ENCODE measurements at regions not wholly inside any gene's neighbourhood (a gene's known extent, or its start where the extent isn't known, plus 50 kb on each side); places are given as distances from the start of the nearest gene placed in this dataset.

DNA sequence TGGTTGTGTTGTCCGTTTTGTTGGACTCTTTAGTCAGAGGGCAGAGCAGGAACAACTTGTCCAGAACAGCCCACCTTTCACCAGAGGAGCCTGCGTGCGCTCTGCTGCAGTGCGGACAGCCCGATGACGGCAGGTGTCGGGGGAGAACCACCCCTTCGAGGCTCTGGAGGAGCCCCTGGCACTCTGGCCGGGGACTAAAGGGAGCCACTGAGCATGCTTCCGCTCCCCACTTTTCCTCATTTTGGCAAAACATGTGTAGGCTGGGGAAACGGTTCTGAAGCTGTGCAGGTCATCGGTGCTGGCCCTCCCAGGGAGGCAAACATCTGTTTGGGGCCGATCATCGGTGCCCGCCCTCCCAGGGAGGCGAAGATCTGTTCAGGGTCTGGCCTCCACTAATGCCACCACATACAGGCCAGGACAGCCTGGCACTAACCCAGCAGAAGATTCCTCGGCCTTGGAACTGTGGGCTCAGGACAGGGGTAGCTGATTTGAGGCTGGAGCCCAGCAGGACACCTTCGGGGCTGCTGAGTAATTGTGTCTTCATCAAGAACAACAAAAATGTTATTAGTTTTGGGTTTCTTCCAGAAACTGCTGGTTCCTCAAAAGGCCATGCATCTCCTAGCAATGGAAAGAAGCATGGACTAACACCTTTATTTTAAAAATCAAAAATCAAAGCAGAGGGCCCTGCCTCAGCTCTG is 124.4 kb upstream of the TCERG1L start:
- H3K4me1 Mint-ChIP-seq = peaks cover 4 to 10% of the 10 kb centered on the region in 2 experiments
- H3K9me3 Mint-ChIP-seq = no peaks in the 10 kb centered on the region
- H4K8ac ChIP-seq (replicated peaks; ENCODE audit: insufficient read length, low read depth, low read length) = no peak overlapping the region
- TF ChIP-seq, protein P1, sequence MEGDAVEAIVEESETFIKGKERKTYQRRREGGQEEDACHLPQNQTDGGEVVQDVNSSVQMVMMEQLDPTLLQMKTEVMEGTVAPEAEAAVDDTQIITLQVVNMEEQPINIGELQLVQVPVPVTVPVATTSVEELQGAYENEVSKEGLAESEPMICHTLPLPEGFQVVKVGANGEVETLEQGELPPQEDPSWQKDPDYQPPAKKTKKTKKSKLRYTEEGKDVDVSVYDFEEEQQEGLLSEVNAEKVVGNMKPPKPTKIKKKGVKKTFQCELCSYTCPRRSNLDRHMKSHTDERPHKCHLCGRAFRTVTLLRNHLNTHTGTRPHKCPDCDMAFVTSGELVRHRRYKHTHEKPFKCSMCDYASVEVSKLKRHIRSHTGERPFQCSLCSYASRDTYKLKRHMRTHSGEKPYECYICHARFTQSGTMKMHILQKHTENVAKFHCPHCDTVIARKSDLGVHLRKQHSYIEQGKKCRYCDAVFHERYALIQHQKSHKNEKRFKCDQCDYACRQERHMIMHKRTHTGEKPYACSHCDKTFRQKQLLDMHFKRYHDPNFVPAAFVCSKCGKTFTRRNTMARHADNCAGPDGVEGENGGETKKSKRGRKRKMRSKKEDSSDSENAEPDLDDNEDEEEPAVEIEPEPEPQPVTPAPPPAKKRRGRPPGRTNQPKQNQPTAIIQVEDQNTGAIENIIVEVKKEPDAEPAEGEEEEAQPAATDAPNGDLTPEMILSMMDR (conservative IDR thresholded peaks at IDR 0.05) = no peak
- H2BK15ac ChIP-seq (ENCODE audit: low read depth, low read length) = no peak overlapping the region
- no peaks in the 10 kb centered on the region for H3K23me2 ChIP-seq (ENCODE audit: insufficient read length, low read depth, low read length, poor library complexity, severe bottlenecking)
- H3K79me2 ChIP-seq (ENCODE audit: insufficient read depth, low read length) = no peaks in the 10 kb centered on the region
- H3K27ac Mint-ChIP-seq = no peak overlapping the region
- H3K9ac ChIP-seq (ENCODE audit: extremely low read depth, insufficient read length, low read length) = no peak overlapping the region
- H3K79me1 ChIP-seq (ENCODE audit: insufficient read depth, low read depth, low read length, poor library complexity, severe bottlenecking) = no peaks in the 10 kb centered on the region
- H4K20me1 ChIP-seq (ENCODE audit: control insufficient read depth, insufficient read depth, insufficient read length) = no peaks in the 10 kb centered on the region
- no peak overlapping the region for H2BK120ac ChIP-seq (ENCODE audit: low read depth, low read length, poor library complexity, severe bottlenecking)
- no peak overlapping the region for H3T11ph ChIP-seq (ENCODE audit: low read length)
- H2BK12ac ChIP-seq (ENCODE audit: insufficient read length, low read depth, low read length) = no peak overlapping the region
- peaks cover 12% of the 10 kb centered on the region for H3K27me3 Mint-ChIP-seq (ENCODE audit: low read depth)
- H3K56ac ChIP-seq (ENCODE audit: insufficient read length, low read depth, low read length) = no peak overlapping the region
- H3K4me2 ChIP-seq (ENCODE audit: insufficient read depth, insufficient read length, low read length) = no peak overlapping the region
- no peak overlapping the region for H3K27ac ChIP-seq (ENCODE audit: insufficient read length, low read depth, low read length)
- H2BK20ac ChIP-seq (ENCODE audit: low read depth, low read length, poor library complexity, severe bottlenecking) = no peak overlapping the region
- H4K91ac ChIP-seq (ENCODE audit: insufficient read length, low read depth, low read length) = no peak overlapping the region
- H2BK5ac ChIP-seq (ENCODE audit: insufficient read length, low read length) = no peak overlapping the region
- no peak overlapping the region for H3K23ac ChIP-seq (ENCODE audit: insufficient read length, low read depth, low read length)
- H3K4me3 Mint-ChIP-seq = no peak overlapping the region
- H3K4ac ChIP-seq (ENCODE audit: low read depth, low read length) = no peak overlapping the region
- H3K18ac ChIP-seq (ENCODE audit: insufficient read length, low read depth, low read length) = no peak overlapping the region
- no peak overlapping the region for H3K14ac ChIP-seq (ENCODE audit: insufficient read depth, low read length)
- no peak overlapping the region for H4K5ac ChIP-seq (ENCODE audit: insufficient read length, low read depth, low read length)
- H2AFZ ChIP-seq (ENCODE audit: low read length) = no peak overlapping the region
- no peaks in the 10 kb centered on the region for H3K27me3 ChIP-seq (ENCODE audit: insufficient read depth, low read length)
- H3K9me3 ChIP-seq (ENCODE audit: control insufficient read depth, low read depth, low read length) = no peaks in the 10 kb centered on the region
- no peak for DNase-seq
- no CpG with 5 or more reads among the region's 18 CpGs for WGBS (ENCODE audit: extremely low coverage, insufficient read length, low lambda C conversion rate)
- no peaks in the 10 kb centered on the region for H3K4me1 ChIP-seq (ENCODE audit: insufficient read depth, low read length)
- no peak overlapping the region for H2AK5ac ChIP-seq (ENCODE audit: insufficient read length, low read length)
- H3K36me3 Mint-ChIP-seq (ENCODE audit: insufficient read depth in 1 of 3, low read depth in 3 of 3) = no peaks in the 10 kb centered on the region
